MCF 10A (cell line): ENCODE measurements at regions not wholly inside any gene's neighbourhood (a gene's known extent, or its start where the extent isn't known, plus 50 kb on each side); places are given as distances from the start of the nearest gene placed in this dataset.

Source experiments
- BruUV-seq: library from RNA; stranded (reverse); fragments of 400-500 nt; replicated peaks from 2 replicates; lab custom pipeline; 2021; lab: Mats Ljungman, UMichigan
- CTCF ChIA-PET: fragments of 300-600 bp; sonication (Branson Sonifier 250); formaldehyde crosslinking; extraction: SDS; loops from one replicate; lab custom pipeline; 2021; ENCODE audit warnings: antibody characterized with exemption, inconsistent platforms; lab: Yijun Ruan, JAX
- POLR2A ChIA-PET: fragments of 300-600, 350-650 bp; sonication (Branson Sonifier 250); formaldehyde crosslinking; extraction: SDS; loops from one replicate; lab custom pipeline; 2020; ENCODE audit warnings: antibody characterized with exemption, inconsistent platforms; lab: Yijun Ruan, JAX
- DNase-seq: peaks from one replicate; pipeline ENCODE4 v3.0.0-alpha.2; 2018; ENCODE audit not compliant: unreplicated experiment
- H3K27ac Mint-ChIP-seq: one replicate; pipeline ENCODE4 v1.8.0; 2022; ENCODE audit warnings: mild to moderate bottlenecking, low read depth, mixed read lengths; ENCODE audit not compliant: unreplicated experiment
- H3K27me3 Mint-ChIP-seq: one replicate; pipeline ENCODE4 v1.8.0; 2022; ENCODE audit warnings: mixed read lengths; ENCODE audit not compliant: insufficient read depth, unreplicated experiment
- H3K36me3 Mint-ChIP-seq: one replicate; pipeline ENCODE4 v1.8.0; 2022; ENCODE audit warnings: mild to moderate bottlenecking, moderate library complexity, mixed read lengths; ENCODE audit not compliant: insufficient read depth, unreplicated experiment
- H3K4me1 Mint-ChIP-seq: one replicate; pipeline ENCODE4 v1.8.0; 2022; ENCODE audit warnings: mixed read lengths; ENCODE audit not compliant: insufficient read depth, unreplicated experiment
- H3K4me3 Mint-ChIP-seq: one replicate; pipeline ENCODE4 v1.8.0; 2022; ENCODE audit warnings: mild to moderate bottlenecking, moderate library complexity, mixed read lengths; ENCODE audit not compliant: unreplicated experiment
- H3K9me3 Mint-ChIP-seq: one replicate; pipeline ENCODE4 v1.8.0; 2022; ENCODE audit warnings: mixed read lengths; ENCODE audit not compliant: unreplicated experiment
- intact Hi-C: fragments of 100-400 bp; cut with micrococcal nuclease; formaldehyde crosslinking; loops from 2 replicates; pipeline ENCODE4 v1.14.1; 2022
- TF ChIP-seq, protein P1 (sequence below): fragments of 200-600 bp; IDR thresholded peaks from one replicate; pipeline ENCODE4 v1.8.0; 2022; ENCODE audit warnings: antibody characterized with exemption, mild to moderate bottlenecking; ENCODE audit not compliant: unreplicated experiment

DNA sequence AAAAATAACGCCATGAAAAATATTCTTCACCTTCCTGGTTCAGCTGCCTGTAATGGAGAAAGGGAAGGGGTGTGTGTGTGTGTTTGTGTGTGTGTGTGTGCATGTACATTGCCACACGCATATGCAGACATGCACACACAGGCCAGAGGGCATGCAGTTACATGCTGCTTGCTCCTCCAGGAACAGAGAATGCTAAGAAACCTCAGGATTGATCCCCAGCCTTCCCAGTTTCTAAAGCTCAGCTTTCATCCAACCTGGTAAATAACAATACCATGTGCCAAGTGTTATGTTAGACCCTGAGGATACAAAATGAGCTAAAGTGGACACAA is 241.7 kb downstream of the SPTSSA start:
- no peak overlapping the region for H3K27ac Mint-ChIP-seq
- DNase-seq, result no peak
- intact Hi-C loops, result no loop called here

DNA sequence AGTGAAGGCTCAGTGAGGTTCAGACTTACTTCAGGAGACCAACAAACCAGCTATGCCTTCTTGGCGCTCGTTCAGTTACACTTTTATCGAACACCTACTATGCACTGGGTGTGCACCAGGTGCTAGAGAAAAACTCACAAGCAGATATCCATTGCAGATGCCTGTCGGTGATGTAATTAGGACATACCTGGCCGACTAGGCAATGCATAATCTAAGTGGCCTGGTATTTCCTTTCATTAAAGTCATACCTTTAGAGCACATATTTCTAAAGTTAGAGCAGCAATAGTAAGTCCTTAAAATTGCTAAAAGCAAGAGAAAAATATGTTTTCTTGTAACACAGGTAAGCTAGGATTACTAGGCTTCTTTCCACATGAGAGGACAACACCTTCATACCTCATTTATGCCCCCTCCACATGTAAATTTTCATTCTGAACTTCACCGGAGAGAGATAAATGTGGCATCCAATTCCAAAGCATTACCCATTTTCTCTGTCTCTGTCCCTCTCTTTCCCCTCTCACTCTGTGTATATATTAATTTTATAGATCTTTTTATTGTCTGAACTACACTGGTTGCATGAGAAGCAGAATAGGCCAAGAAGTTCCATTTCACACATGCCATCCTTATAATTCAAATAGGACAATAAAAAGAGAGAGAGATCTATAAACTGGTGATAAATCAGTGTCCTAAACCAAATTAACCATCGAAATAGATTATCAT is 242.2 kb downstream of the SPTSSA start:
- BruUV-seq, result no TSS peak
- no peak overlapping the region for H3K27ac Mint-ChIP-seq
- no peak overlapping the region for H3K4me3 Mint-ChIP-seq
- no peaks in the 10 kb centered on the region for H3K4me1 Mint-ChIP-seq
- peaks cover 5% of the 10 kb centered on the region for H3K36me3 Mint-ChIP-seq
- TF ChIP-seq, protein P1, sequence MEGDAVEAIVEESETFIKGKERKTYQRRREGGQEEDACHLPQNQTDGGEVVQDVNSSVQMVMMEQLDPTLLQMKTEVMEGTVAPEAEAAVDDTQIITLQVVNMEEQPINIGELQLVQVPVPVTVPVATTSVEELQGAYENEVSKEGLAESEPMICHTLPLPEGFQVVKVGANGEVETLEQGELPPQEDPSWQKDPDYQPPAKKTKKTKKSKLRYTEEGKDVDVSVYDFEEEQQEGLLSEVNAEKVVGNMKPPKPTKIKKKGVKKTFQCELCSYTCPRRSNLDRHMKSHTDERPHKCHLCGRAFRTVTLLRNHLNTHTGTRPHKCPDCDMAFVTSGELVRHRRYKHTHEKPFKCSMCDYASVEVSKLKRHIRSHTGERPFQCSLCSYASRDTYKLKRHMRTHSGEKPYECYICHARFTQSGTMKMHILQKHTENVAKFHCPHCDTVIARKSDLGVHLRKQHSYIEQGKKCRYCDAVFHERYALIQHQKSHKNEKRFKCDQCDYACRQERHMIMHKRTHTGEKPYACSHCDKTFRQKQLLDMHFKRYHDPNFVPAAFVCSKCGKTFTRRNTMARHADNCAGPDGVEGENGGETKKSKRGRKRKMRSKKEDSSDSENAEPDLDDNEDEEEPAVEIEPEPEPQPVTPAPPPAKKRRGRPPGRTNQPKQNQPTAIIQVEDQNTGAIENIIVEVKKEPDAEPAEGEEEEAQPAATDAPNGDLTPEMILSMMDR, result no peak
- ChIA-PET POLR2A (interaction anchor here (1.5 kb wide), 1 partner anchor 18 kb away, joined by 3 read pairs; no protein-coding TSS in a partner anchor), CTCF (interaction anchor here (0.6 to 2.1 kb wide), 7 partner anchors 9 to 1644 kb away, joined by 3 to 7 read pairs (median 3); no protein-coding TSS in a partner anchor)
- H3K9me3 Mint-ChIP-seq, result no peaks in the 10 kb centered on the region
- intact Hi-C loops, result no loop called here
- H3K27me3 Mint-ChIP-seq, result no peaks in the 10 kb centered on the region
- no peak for DNase-seq

More for the DNA sequence above, 241.7 kb downstream of the SPTSSA start:
- Mint-ChIP-seq H3K4me3 (no peak overlapping the region), H3K27me3 (no peaks in the 10 kb centered on the region), H3K9me3 (no peaks in the 10 kb centered on the region), H3K36me3 (peaks cover 5% of the 10 kb centered on the region), H3K4me1 (no peaks in the 10 kb centered on the region)
- POLR2A ChIA-PET, result interaction anchor here (1.5 kb wide), 1 partner anchor 18 kb away, joined by 3 read pairs; no protein-coding TSS in a partner anchor
- CTCF ChIA-PET, result interaction anchor here (1.3 to 3.0 kb wide), 5 partner anchors 8 to 380 kb away, joined by 3 to 10 read pairs (median 6); no protein-coding TSS in a partner anchor
- BruUV-seq, result no TSS peak
- TF ChIP-seq, protein P1, result no peak

DNA sequence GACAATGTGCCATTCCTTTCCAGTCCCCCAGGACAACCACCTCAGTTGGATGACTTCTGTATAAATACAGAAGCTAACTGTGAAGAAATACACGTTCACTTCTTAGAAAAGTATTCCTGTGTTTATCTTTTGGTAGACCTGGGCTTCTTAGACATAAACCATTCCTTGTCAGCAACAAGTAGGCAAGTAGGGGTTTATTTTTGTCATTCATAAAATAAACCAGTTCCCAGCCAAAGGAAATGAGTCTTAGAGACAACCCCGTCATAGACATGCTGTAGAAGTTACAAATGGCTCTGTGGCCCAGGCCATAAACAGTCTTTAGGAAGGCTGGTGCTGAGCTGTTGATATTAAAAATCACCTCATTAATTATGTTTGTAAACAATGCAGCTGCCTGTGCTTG is 243.2 kb downstream of the SPTSSA start:
- ChIA-PET POLR2A (no interaction called here), CTCF (interaction anchor here (0.8 to 2.1 kb wide), 6 partner anchors 8 to 379 kb away, joined by 3 to 7 read pairs (median 4); no protein-coding TSS in a partner anchor)
- no peak overlapping the region for H3K4me3 Mint-ChIP-seq
- BruUV-seq, result no TSS peak
- intact Hi-C loops, result no loop called here
- H3K4me1 Mint-ChIP-seq, result no peaks in the 10 kb centered on the region
- H3K36me3 Mint-ChIP-seq, result peaks cover 5% of the 10 kb centered on the region
- H3K9me3 Mint-ChIP-seq, result no peaks in the 10 kb centered on the region
- no peak for DNase-seq
- TF ChIP-seq, protein P1, result no peak
- H3K27me3 Mint-ChIP-seq, result no peaks in the 10 kb centered on the region
- no peak overlapping the region for H3K27ac Mint-ChIP-seq

DNA sequence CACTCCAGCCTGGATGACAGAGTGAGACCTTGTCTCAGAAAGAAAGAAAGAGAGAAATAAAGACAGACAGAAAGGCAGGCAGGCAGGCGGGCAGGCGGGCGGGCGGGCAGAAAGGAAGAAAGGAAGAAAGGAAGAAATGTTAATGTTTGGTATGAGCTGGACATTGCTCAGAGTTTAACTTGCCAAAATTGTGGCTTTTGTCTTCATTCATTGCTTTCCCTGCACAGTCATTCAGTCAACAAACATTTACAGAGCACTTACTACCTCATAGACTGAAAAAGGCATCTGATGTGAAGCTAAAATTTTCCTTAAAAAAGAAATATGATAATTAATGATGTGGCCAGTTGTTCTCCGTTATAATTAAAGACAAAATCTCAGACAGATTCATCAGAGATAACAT is 247.1 kb downstream of the SPTSSA start:
- ChIA-PET CTCF (interaction anchor here (0.7 to 1.5 kb wide), 4 partner anchors 13 to 390 kb away, joined by 3 read pairs; no protein-coding TSS in a partner anchor), POLR2A (no interaction called here)
- no peak overlapping the region for H3K4me3 Mint-ChIP-seq
- intact Hi-C loops, result no loop called here
- DNase-seq, result no peak
- H3K27ac Mint-ChIP-seq, result no peak overlapping the region
- TF ChIP-seq, protein P1, result no peak
- no peaks in the 10 kb centered on the region for H3K27me3 Mint-ChIP-seq
- no TSS peak for BruUV-seq
- H3K4me1 Mint-ChIP-seq, result no peaks in the 10 kb centered on the region
- H3K36me3 Mint-ChIP-seq, result peaks cover 5% of the 10 kb centered on the region
- H3K9me3 Mint-ChIP-seq, result no peaks in the 10 kb centered on the region
